Hepatocyte (in vitro differentiated cells): ENCODE measurements at regions not wholly inside any gene's neighbourhood (a gene's known extent, or its start where the extent isn't known, plus 50 kb on each side); places are given as distances from the start of the nearest gene placed in this dataset.

Experiments used
- DNase-seq: peaks from one replicate; pipeline ENCODE4 v3.0.0-alpha.2; 2016; ENCODE audit warnings: low spot score
- H2AFZ ChIP-seq: fragments of 200-600 bp; sonication (generic); 2 replicates; pipeline ENCODE4 v1.6.0; 2016; ENCODE audit warnings: antibody characterized with exemption, mild to moderate bottlenecking
- H3K27ac ChIP-seq: fragments of 200-600 bp; sonication (generic); 2 replicates; pipeline ENCODE4 v1.5.1; 2016; ENCODE audit warnings: mild to moderate bottlenecking
- H3K27me3 ChIP-seq: fragments of 200-600 bp; sonication (generic); 2 replicates; pipeline ENCODE4 v1.6.1; 2016
- H3K36me3 ChIP-seq: fragments of 200-600 bp; sonication (generic); replicated peaks from 2 replicates; pipeline ENCODE4 v1.5.1; 2016; ENCODE audit warnings: low read depth; ENCODE audit not compliant: insufficient read depth
- H3K4me1 ChIP-seq: fragments of 200-600 bp; sonication (generic); 2 replicates; pipeline ENCODE4 v1.5.1; 2016; ENCODE audit warnings: mild to moderate bottlenecking, moderate library complexity; ENCODE audit not compliant: insufficient read depth
- H3K4me2 ChIP-seq: fragments of 200-600 bp; sonication (generic); 2 replicates; pipeline ENCODE4 v1.6.0; 2016
- H3K4me3 ChIP-seq: fragments of 200-600 bp; sonication (generic); 2 replicates; pipeline ENCODE4 v1.5.1; 2016; ENCODE audit warnings: mild to moderate bottlenecking
- H3K79me2 ChIP-seq: fragments of 200-600 bp; sonication (generic); 2 replicates; pipeline ENCODE4 v1.6.0; 2017; ENCODE audit warnings: mild to moderate bottlenecking
- H3K9me2 ChIP-seq: fragments of 200-600 bp; sonication (generic); replicated peaks from 2 replicates; pipeline ENCODE4 v1.6.0; 2017; ENCODE audit warnings: mild to moderate bottlenecking; ENCODE audit not compliant: insufficient read depth
- H3K9me3 ChIP-seq: fragments of 200-600 bp; sonication (generic); 2 replicates; pipeline ENCODE4 v1.5.1; 2016; ENCODE audit warnings: low read depth, mild to moderate bottlenecking
- H4K20me1 ChIP-seq: fragments of 200-600 bp; sonication (generic); 2 replicates; pipeline ENCODE4 v1.6.0; 2016; ENCODE audit warnings: mild to moderate bottlenecking; ENCODE audit not compliant: insufficient read depth, poor library complexity, severe bottlenecking
- EZH2 ChIP-seq: fragments of 200-600 bp; sonication (generic); IDR thresholded peaks from 2 replicates; pipeline ENCODE4 v1.6.1; 2016; ENCODE audit warnings: antibody characterized with exemption, mild to moderate bottlenecking, borderline replicate concordance
- EZH2phosphoT487 ChIP-seq: fragments of 200-600 bp; sonication (generic); IDR thresholded peaks from one replicate; pipeline ENCODE4 v1.6.1; 2018; ENCODE audit warnings: antibody characterized with exemption, mild to moderate bottlenecking, low read depth, moderate library complexity; ENCODE audit not compliant: unreplicated experiment, severe bottlenecking
- WGBS: methylation state at CpG from one replicate; pipeline ENCODE4 v1.1.6; 2016; ENCODE audit warnings: low lambda C conversion rate; ENCODE audit errors: missing lambda C conversion rate; 5-methylcytosine and 5-hydroxymethylcytosine counted together
- TF ChIP-seq, protein P1 (sequence below): fragments of 200-600 bp; sonication (generic); IDR thresholded peaks from 2 replicates; pipeline ENCODE4 v1.5.1; 2016; ENCODE audit warnings: antibody characterized with exemption, mild to moderate bottlenecking; ENCODE audit not compliant: poor library complexity

DNA sequence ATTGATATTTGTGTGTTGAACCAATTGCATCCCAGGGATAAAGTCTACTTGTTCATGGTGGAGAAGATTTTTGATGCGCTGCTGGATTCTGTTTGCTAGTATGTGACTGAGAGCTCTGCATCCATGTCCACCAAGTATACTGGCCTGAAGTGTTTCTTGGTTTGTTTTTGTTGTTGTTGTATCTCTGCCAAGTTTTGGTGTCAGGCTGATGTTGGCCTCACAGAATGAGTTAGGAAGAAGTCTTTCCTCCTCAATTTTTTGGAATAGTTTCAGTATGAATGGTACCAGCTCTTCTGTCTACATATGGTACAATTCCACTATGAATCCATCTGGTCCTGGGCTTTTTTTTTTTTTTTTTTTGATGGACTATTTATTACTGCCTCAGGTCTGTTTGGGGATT lies 50.9 kb upstream of the OSTN start:
- Histone ChIP-seq H3K27ac (no peak overlapping the region), H3K4me1 (no peaks in the 10 kb centered on the region), H3K27me3 (no peaks in the 10 kb centered on the region), H3K9me2 (no peaks in the 10 kb centered on the region), H3K4me2 (no peak overlapping the region), H3K9me3 (no peaks in the 10 kb centered on the region), H3K4me3 (no peak overlapping the region), H3K79me2 (no peaks in the 10 kb centered on the region), H3K36me3 (no peaks in the 10 kb centered on the region), H4K20me1 (no peaks in the 10 kb centered on the region), H2AFZ (no peak overlapping the region)
- DNase-seq, result no peak
- WGBS, result 96% methylated on average over 1 of the region's 1 CpG
- TF ChIP-seq EZH2phosphoT487, result no peak
- TF ChIP-seq, protein P1, sequence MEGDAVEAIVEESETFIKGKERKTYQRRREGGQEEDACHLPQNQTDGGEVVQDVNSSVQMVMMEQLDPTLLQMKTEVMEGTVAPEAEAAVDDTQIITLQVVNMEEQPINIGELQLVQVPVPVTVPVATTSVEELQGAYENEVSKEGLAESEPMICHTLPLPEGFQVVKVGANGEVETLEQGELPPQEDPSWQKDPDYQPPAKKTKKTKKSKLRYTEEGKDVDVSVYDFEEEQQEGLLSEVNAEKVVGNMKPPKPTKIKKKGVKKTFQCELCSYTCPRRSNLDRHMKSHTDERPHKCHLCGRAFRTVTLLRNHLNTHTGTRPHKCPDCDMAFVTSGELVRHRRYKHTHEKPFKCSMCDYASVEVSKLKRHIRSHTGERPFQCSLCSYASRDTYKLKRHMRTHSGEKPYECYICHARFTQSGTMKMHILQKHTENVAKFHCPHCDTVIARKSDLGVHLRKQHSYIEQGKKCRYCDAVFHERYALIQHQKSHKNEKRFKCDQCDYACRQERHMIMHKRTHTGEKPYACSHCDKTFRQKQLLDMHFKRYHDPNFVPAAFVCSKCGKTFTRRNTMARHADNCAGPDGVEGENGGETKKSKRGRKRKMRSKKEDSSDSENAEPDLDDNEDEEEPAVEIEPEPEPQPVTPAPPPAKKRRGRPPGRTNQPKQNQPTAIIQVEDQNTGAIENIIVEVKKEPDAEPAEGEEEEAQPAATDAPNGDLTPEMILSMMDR, result no peak
- TF ChIP-seq EZH2, result no peak

DNA sequence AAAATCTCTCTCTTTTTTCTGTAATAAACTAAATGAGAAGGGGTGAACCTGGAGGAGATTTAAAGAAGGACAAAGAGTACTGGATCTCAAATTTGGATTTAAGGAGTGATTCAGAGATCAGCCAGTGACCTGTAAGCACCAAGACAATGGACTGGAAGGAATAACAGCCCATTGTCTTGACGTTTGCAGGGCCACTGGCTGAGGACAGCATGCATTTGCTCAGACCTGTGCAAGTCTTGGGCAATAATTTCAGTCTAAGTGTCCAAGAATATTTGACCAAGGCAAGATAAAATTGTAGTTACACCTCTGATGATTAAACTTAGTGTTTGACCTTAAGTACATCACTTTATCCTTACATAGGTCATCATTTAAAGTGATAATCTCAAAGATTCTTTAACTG lies 55.8 kb upstream of the OSTN start:
- no peak for TF ChIP-seq EZH2phosphoT487
- TF ChIP-seq, protein P1, result no peak
- TF ChIP-seq EZH2, result no peak
- Histone ChIP-seq H3K4me1 (no peaks in the 10 kb centered on the region), H3K27ac (no peak overlapping the region), H3K36me3 (no peaks in the 10 kb centered on the region), H3K27me3 (no peaks in the 10 kb centered on the region), H3K9me3 (no peaks in the 10 kb centered on the region), H3K4me2 (no peak overlapping the region), H3K79me2 (no peaks in the 10 kb centered on the region), H3K9me2 (no peaks in the 10 kb centered on the region), H2AFZ (no peak overlapping the region), H3K4me3 (no peak overlapping the region), H4K20me1 (no peaks in the 10 kb centered on the region)
- WGBS, result 43% methylated on average over 1 of the region's 1 CpG
- no peak for DNase-seq

DNA sequence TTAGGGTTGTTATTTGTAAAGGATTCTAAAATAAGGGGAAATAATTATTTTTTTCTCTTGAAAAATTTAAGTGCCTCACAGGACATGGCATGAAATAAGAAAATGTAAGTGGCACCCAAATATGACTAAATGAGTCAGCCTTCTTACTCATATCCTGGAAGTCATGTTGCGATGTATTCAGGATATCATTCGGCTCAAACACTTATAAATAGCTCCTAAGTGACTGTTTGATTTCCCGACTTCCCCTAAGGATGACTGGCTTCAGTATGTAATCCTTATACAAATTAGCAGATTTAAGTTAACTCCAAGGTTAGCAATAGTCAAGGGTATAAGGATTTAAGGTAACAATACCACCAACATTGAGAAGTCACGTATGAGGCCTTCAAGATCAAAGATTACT lies 57.3 kb upstream of the OSTN start:
- 87% methylated on average over 4 of the region's 4 CpGs for WGBS
- Histone ChIP-seq H2AFZ (no peak overlapping the region), H3K79me2 (no peaks in the 10 kb centered on the region), H4K20me1 (no peaks in the 10 kb centered on the region), H3K27me3 (no peaks in the 10 kb centered on the region), H3K4me1 (no peaks in the 10 kb centered on the region), H3K9me3 (no peaks in the 10 kb centered on the region), H3K4me3 (no peak overlapping the region), H3K9me2 (no peaks in the 10 kb centered on the region), H3K4me2 (no peak overlapping the region), H3K27ac (no peak overlapping the region), H3K36me3 (no peaks in the 10 kb centered on the region)
- no peak for DNase-seq
- no peak for TF ChIP-seq EZH2
- TF ChIP-seq EZH2phosphoT487, result no peak
- TF ChIP-seq, protein P1, result no peak

DNA sequence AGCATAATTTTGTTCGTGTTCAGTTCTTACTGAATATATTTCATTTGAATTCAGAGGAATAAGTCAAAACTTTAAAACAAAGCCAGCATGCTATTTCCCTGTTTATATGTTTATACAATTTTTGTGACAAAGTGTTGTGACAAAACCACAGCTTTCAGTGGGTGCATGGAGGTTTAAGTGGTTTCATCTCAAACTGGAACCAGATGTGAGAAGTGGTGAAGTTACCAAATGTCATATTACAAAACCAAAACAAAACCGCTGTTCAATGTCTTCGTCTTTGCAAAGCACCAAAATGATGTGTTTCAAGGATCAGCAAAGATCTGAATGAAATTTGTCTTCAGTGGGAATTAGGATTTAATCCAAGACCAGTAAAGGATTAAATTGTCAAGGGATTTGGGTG lies 59.3 kb upstream of the OSTN start:
- Histone ChIP-seq H3K9me3 (no peaks in the 10 kb centered on the region), H3K27me3 (no peaks in the 10 kb centered on the region), H3K27ac (no peak overlapping the region), H3K79me2 (no peaks in the 10 kb centered on the region), H3K4me1 (no peaks in the 10 kb centered on the region), H3K9me2 (no peaks in the 10 kb centered on the region), H3K36me3 (no peaks in the 10 kb centered on the region), H3K4me2 (no peak overlapping the region), H3K4me3 (no peak overlapping the region), H4K20me1 (no peaks in the 10 kb centered on the region), H2AFZ (no peak overlapping the region)
- no peak for DNase-seq
- TF ChIP-seq EZH2phosphoT487, result no peak
- 67% methylated on average over 3 of the region's 3 CpGs for WGBS
